ENCODE measurements at regions not wholly inside any gene's neighbourhood (a gene's known extent, or its start where the extent isn't known, plus 50 kb on each side); places are given as distances from the start of the nearest gene placed in this dataset.

DNA sequence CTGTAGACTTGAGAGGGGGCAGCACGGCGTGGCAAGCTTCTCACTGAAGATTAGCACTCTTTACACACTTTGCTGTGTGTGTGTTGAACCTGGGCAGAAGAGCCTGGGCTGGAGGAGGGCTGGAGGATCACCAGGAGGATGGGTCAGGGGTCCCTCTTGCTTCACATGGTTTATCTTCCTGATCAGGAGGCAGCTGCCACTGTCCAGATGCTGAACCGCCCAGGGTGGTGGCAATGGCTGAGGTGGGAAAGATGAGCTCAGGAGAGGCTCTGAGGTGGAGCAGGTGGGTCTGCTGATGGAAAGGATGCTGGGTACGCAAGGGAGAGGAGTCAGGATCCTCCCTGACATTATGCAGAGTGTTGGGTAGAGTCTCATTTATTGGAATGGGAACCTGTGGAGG lies 191.5 kb downstream of the RAMP3 start:
- TF ChIP-seq POLR2A (IDR thresholded peaks at IDR 0.05): no peak
- TF ChIP-seq, protein P1, sequence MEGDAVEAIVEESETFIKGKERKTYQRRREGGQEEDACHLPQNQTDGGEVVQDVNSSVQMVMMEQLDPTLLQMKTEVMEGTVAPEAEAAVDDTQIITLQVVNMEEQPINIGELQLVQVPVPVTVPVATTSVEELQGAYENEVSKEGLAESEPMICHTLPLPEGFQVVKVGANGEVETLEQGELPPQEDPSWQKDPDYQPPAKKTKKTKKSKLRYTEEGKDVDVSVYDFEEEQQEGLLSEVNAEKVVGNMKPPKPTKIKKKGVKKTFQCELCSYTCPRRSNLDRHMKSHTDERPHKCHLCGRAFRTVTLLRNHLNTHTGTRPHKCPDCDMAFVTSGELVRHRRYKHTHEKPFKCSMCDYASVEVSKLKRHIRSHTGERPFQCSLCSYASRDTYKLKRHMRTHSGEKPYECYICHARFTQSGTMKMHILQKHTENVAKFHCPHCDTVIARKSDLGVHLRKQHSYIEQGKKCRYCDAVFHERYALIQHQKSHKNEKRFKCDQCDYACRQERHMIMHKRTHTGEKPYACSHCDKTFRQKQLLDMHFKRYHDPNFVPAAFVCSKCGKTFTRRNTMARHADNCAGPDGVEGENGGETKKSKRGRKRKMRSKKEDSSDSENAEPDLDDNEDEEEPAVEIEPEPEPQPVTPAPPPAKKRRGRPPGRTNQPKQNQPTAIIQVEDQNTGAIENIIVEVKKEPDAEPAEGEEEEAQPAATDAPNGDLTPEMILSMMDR (IDR thresholded peaks at IDR 0.05): no peak

Measured in uterus (tissue), 2 donors.